ENCODE measurements at regions not wholly inside any gene's neighbourhood (a gene's known extent, or its start where the extent isn't known, plus 50 kb on each side); places are given as distances from the start of the nearest gene placed in this dataset.
"Not testable (repeated sequence)": the region's sequence is repeated elsewhere in the genome, so short reads cannot be mapped to it uniquely, and the experiment has no call there.

GRCh38 chr17:13659051-13659450 lies 57.3 kb upstream of the HS3ST3A1 start:
- H3K4me3 ChIP-seq (ENCODE audit: low read depth, low read length); DNase-seq (ENCODE audit: low read depth): not testable (repeated sequence)

- no peak for TF ChIP-seq CTCF (IDR thresholded peaks at IDR 0.05; ENCODE audit: insufficient read depth, low read depth, low read length)
- DNase-seq (ENCODE audit: low read depth): no peak
- no peak overlapping the region for H3K4me3 ChIP-seq (ENCODE audit: low read depth, low read length)
These were observed 64.3 kb upstream of the HS3ST3A1 start for GRCh38 chr17:13665872-13666635.

- no peak overlapping the region for H3K4me3 ChIP-seq (ENCODE audit: low read depth, low read length)
- no peak for DNase-seq (ENCODE audit: low read depth)
- TF ChIP-seq CTCF (IDR thresholded peaks at IDR 0.05; ENCODE audit: insufficient read depth, low read depth, low read length): no peak
These were observed 69.6 kb upstream of the HS3ST3A1 start for GRCh38 chr17:13671341-13671740.

GRCh38 chr17:13671771-13672170 lies 70.0 kb upstream of the HS3ST3A1 start:
- TF ChIP-seq CTCF (IDR thresholded peaks at IDR 0.05; ENCODE audit: insufficient read depth, low read depth, low read length): no peak
- no peak overlapping the region for H3K4me3 ChIP-seq (ENCODE audit: low read depth, low read length)
- DNase-seq (ENCODE audit: low read depth): no peak

GRCh38 chr17:13678361-13678760 lies 76.6 kb upstream of the HS3ST3A1 start:
- no peak for TF ChIP-seq CTCF (IDR thresholded peaks at IDR 0.05; ENCODE audit: insufficient read depth, low read depth, low read length)
- no peak overlapping the region for H3K4me3 ChIP-seq (ENCODE audit: low read depth, low read length)
- DNase-seq (ENCODE audit: low read depth): no peak

GRCh38 chr17:13678841-13679240 lies 77.1 kb upstream of the HS3ST3A1 start:
- no peak for DNase-seq (ENCODE audit: low read depth)
- no peak overlapping the region for H3K4me3 ChIP-seq (ENCODE audit: low read depth, low read length)
- no peak for TF ChIP-seq CTCF (IDR thresholded peaks at IDR 0.05; ENCODE audit: insufficient read depth, low read depth, low read length)

GRCh38 chr17:13688716-13689115 lies 87.0 kb upstream of the HS3ST3A1 start:
- TF ChIP-seq CTCF (IDR thresholded peaks at IDR 0.05; ENCODE audit: insufficient read depth, low read depth, low read length): no peak
- DNase-seq (ENCODE audit: low read depth): no peak
- no peak overlapping the region for H3K4me3 ChIP-seq (ENCODE audit: low read depth, low read length)

All from fibroblast of villous mesenchyme (primary cell).